ENCODE measurements at regions not wholly inside any gene's neighbourhood (a gene's known extent, or its start where the extent isn't known, plus 50 kb on each side); places are given as distances from the start of the nearest gene placed in this dataset.

- H3K27me3 ChIP-seq (ENCODE audit: control insufficient read depth, insufficient read depth, low read length) = no peaks in the 10 kb centered on the region
- no peak overlapping the region for H3K27ac ChIP-seq (ENCODE audit: low read length)
- DNase-seq (ENCODE audit: low read depth, low spot score) (no peak), ATAC-seq (no peak)
- POLR2A ChIA-PET = no interaction called here
- intact Hi-C loops (cut with micrococcal nuclease; ENCODE audit: unreplicated experiment) (no loop called here), in situ Hi-C loops (cut with HindIII; ENCODE audit: low pct_unique_long_range_greater_than_20kb, low sequenced_read_pairs) (no loop called here)
- no TSS peak for BruUV-seq (replicated peaks)
- no peaks in the 10 kb centered on the region for H3K9me3 ChIP-seq (ENCODE audit: control insufficient read depth, insufficient read depth, low read depth, low read length)
- no peak overlapping the region for H3K4me3 ChIP-seq (ENCODE audit: low read depth in 2 of 2, low read length in 2 of 2)
- H3K36me3 ChIP-seq (ENCODE audit: control insufficient read depth, insufficient read depth, low read length) = no peaks in the 10 kb centered on the region
- TF ChIP-seq TCF7L2 (IDR thresholded peaks at IDR 0.05; ENCODE audit: low read depth, low read length) (no peak), CTCF (IDR thresholded peaks at IDR 0.05) (no peak), POLR2AphosphoS5 (IDR thresholded peaks at IDR 0.05; ENCODE audit: low read depth, low read length) (no peak), REST (IDR thresholded peaks at IDR 0.05; ENCODE audit: insufficient read depth in 1 of 2, low read depth in 2 of 2, low read length in 1 of 2) (no peak), SIN3A (IDR thresholded peaks at IDR 0.05; ENCODE audit: borderline replicate concordance, insufficient read depth, low read depth, low read length) (no peak)
- CTCF ChIA-PET = no interaction called here
- H3K4me1 ChIP-seq (ENCODE audit: control insufficient read depth, insufficient read depth, low read length) = no peaks in the 10 kb centered on the region
Observed at GRCh38 chr4:160265836-160266235, 1163.0 kb downstream of the RAPGEF2 start.

DNA sequence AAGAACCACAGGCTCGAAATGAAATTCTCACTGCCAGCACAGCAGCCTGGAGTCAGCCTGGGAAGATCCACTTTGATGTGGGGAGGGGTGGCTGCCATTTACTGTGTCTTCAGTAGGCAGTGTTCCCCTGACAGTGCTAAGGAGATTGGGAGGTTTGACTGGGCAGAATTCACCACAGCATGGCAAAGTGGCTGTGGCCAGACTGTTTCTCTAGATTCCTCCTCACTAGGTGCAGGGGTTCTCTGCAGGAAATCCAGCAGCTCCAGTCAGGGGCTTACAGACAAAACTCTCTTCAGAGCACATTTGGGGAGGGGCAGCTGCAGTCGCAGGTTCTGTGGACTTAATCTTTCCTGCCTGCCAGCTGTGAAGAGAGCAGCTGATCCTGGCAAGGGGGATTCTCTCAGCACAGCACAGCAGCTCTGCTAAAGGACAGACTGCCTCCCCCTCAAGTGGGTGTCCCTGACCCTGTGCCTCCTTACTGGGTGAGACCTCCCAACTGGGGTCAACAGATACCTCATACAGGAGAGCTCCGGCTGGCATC is 1174.0 kb downstream of the RAPGEF2 start:
- H3K4me3 ChIP-seq (ENCODE audit: low read depth in 2 of 2, low read length in 2 of 2) = no peak overlapping the region
- no peaks in the 10 kb centered on the region for H3K36me3 ChIP-seq (ENCODE audit: control insufficient read depth, insufficient read depth, low read length)
- no peaks in the 10 kb centered on the region for H3K4me1 ChIP-seq (ENCODE audit: control insufficient read depth, insufficient read depth, low read length)
- no peaks in the 10 kb centered on the region for H3K9me3 ChIP-seq (ENCODE audit: control insufficient read depth, insufficient read depth, low read depth, low read length)
- ATAC-seq (no peak), DNase-seq (ENCODE audit: low read depth, low spot score) (no peak)
- no peaks in the 10 kb centered on the region for H3K27me3 ChIP-seq (ENCODE audit: control insufficient read depth, insufficient read depth, low read length)
- ChIA-PET POLR2A (no interaction called here), CTCF (no interaction called here)
- no TSS peak for BruUV-seq (replicated peaks)
- in situ Hi-C loops (cut with HindIII; ENCODE audit: low pct_unique_long_range_greater_than_20kb, low sequenced_read_pairs) (no loop called here), intact Hi-C loops (cut with micrococcal nuclease; ENCODE audit: unreplicated experiment) (no loop called here)
- no peak overlapping the region for H3K27ac ChIP-seq (ENCODE audit: low read length)
- no peak for TF ChIP-seq SIN3A (IDR thresholded peaks at IDR 0.05; ENCODE audit: borderline replicate concordance, insufficient read depth, low read depth, low read length)
- no peak for TF ChIP-seq REST (IDR thresholded peaks at IDR 0.05; ENCODE audit: insufficient read depth in 1 of 2, low read depth in 2 of 2, low read length in 1 of 2)
- no peak for TF ChIP-seq TCF7L2 (IDR thresholded peaks at IDR 0.05; ENCODE audit: low read depth, low read length)
- no peak for TF ChIP-seq POLR2AphosphoS5 (IDR thresholded peaks at IDR 0.05; ENCODE audit: low read depth, low read length)
- TF ChIP-seq CTCF (IDR thresholded peaks at IDR 0.05) = no peak

All from Panc1 (cell line).